GM18507 (cell line): ENCODE measurements at regions not wholly inside any gene's neighbourhood (a gene's known extent, or its start where the extent isn't known, plus 50 kb on each side); places are given as distances from the start of the nearest gene placed in this dataset.
"Not testable (repeated sequence)": the region's sequence is repeated elsewhere in the genome, so short reads cannot be mapped to it uniquely, and the experiment has no call there.

Source experiments
- DNase-seq: peaks from one replicate; pipeline ENCODE4 v3.0.0; 2011; ENCODE audit warnings: low read depth; ENCODE audit not compliant: insufficient read length; ENCODE audit errors: extremely low spot score
- FAIRE-seq: peaks from 2 replicates; lab custom pipeline; 2011; peaks lifted over from hg19 to GRCh38; lab: Jason Lieb, UNC

DNA sequence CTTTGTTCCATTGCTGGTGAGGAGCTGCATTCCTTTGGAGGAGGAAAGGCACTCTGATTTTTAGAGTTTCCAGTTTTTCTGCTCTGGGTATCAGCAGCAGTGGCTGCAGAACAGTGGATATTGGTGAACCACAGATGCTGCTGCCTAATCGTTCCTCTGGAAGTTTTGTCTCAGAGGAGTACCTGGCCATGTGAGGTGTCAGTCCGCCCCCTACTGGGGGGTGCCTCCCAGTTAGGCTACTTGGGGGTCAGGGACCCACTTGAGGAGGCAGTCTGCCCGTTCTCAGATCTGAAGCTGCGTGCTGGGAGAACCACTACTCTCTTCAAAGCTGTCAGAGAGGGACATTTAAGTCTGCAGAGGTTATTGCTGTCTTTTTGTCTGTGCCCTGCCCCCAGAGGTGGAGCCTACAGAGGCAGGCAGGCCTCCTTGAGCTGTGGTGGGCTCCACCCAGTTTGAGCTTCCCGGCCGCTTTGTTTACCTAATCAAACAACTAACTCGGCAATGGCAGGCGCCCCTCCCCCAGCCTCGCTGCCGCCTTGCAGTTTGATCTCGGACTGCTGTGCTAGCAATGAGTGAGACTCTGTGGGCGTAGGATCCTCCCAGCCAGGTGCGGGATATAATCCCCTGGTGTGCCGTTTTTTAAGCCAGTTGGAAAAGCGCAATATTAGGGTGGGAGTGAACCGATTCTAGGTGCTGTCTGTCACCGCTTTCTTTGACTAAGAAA, 467.3 kb upstream of the TBL1XR1 start:
- DNase-seq, FAIRE-seq: not testable (repeated sequence)

DNA sequence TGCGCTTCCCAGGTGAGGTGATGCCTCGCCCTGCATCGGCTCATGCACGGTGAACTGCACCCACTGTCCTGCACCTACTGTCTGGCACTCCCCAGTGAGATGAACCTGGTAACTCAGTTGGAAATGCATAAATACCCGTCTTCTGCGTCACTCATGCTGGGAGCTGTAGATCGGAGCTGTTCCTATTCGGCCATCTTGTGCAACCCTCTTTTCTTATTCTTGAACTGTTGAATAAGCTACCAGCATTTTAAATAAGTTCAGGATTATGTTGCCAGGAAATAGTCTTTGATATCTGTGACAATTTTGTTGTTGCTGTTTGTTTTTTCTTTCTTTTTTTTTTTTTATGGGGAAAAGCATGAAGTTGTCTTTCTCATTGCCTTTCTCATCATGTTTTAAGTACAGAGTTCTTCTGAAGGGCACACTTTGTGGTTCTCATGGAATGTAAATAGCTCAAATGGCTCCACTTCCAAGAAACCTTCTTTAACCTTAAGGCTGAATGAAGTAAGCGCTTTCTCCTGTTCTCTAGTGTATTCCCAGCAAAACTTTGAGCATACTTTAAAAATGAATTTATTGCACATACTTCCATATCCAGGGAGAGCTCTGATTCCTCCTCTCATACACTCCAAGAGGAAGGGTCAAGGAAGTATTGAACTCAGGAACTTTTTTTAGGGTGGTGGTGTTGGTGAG, 468.0 kb upstream of the TBL1XR1 start:
- no peak for DNase-seq
- FAIRE-seq, result no peak

DNA sequence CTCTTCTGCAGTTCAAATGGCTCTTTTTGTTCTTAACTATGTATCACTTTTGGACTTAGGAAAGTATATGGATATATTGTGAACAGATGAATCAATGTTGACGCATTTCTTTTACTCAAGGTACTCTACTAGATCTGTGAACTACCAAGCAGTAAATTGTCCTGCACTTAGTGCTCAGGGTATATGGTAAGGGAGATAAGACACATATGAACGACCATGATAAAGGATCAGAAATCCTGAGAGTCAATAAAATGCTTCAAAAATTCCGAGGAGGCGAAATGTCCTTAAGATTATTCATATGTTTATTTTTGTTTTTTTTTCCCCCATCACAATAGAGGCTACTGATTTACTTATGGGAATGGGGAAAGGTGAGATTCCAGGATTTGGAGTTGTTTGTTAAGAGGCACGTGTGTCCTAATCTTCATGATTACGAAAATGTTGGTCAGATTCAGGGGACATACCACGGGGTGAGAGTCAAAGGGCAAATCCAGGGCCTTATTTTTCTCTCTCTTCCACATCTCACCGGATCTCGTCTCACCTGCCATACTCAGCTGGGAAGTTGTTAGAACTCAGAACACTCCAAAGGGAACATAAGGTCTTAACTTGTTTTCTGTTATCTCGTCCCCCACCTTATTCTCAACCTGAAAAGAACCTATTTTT, 475.1 kb upstream of the TBL1XR1 start:
- DNase-seq (no peak), FAIRE-seq (no peak)

DNA sequence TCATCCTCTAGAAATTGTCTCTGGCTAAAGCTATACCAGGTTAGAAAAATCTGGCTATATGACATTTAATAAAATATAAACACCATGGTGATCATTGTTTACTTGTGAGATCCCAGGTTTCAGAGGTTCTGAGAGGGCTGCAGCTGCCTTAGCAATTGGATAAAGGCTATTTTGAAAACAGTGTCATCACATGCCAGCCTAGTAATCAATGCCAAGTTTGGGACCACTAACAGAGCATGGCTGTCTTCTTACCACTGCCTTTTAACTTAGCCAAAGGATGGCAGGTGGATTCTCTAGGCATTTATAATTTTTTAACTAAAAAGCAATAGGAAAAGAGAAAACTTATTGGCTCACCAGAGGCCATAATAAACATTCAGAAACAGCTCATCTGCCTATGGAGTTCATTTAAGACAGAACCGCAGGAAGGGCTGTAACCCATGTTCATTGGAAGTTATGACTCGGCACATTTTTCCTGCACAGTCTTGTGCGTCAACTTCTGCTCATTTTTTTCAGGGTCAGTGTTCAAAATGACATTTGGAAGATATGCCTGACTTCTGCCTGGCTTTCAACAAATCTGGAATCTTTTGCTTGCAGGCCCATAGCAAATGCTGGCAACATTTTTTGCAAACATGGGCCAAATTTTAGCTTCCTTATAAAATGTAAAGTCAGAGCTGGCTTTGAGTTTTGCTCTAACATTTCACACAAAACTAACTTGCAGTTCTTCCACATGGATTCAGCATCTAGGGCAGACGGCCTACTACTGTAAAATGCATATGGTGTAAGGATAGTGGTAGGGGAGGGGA, 476.0 kb upstream of the TBL1XR1 start:
- DNase-seq (no peak), FAIRE-seq (no peak)

DNA sequence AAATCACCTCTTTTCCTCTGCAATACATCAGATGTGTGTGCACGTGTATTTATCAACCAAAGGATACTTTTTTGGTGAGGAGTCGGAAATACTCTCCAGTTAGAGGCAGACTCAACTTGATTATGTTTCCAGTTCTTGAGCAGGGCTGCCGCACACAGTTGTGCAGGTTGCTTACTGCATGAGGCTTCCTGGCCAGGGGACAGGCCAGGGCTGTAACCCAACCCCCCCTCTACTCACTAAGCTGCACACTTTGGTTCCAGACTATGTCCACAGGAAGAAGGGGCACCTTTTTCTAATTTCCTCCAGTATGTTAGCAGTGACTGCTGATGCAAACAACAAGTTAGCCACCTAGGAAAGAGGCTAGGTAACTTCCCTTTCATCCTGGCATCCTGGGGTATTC, 476.9 kb upstream of the TBL1XR1 start:
- FAIRE-seq (no peak), DNase-seq (no peak)

DNA sequence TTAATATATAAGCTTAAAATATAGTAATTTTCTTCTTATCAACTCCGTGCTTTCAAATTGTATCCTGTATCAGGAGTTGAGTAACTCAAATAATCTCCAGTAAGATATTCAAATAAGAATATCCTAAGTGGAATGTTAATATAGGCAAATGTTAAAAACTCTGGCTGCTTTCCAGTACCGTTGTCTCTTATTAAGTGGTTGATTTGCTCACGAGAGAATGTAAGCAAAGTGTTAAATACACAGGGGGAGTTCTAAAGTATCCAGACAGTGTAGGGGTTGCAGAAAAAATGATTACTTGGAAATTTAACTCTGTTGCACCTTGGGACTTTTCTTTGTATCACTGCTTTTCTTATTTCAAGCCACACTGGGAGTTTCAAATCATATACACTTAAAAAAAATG, 478.9 kb upstream of the TBL1XR1 start:
- FAIRE-seq (no peak), DNase-seq (no peak)

DNA sequence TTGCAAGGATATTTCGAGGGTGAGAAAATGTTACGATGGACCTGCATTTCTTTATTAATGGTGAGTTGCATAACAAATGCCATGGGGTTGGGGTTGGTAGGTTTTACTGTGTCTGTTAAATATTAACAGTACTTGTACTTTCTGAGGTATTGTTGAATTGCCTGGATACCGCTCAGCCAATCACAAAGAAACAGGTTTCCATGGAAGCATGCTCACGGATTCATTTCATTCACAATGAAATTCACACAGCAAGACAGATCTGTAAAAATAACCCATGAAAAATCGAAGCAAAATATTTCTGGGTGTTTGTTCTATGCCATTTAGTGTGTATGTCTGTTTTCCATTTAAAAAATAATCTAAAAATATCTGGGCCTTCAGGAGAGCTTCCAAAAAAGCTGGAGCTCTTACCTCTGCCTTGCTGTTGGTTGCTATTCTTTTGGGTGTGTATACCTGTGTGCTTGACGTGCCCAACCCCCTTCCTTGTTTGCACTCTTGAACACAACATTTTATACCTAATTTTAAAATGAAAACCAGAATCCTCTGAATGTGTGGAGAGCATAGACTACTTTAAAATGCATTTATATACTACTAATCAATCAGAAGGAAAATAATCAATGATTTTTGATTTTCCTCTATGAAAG, 479.8 kb upstream of the TBL1XR1 start:
- FAIRE-seq (no peak), DNase-seq (no peak)

DNA sequence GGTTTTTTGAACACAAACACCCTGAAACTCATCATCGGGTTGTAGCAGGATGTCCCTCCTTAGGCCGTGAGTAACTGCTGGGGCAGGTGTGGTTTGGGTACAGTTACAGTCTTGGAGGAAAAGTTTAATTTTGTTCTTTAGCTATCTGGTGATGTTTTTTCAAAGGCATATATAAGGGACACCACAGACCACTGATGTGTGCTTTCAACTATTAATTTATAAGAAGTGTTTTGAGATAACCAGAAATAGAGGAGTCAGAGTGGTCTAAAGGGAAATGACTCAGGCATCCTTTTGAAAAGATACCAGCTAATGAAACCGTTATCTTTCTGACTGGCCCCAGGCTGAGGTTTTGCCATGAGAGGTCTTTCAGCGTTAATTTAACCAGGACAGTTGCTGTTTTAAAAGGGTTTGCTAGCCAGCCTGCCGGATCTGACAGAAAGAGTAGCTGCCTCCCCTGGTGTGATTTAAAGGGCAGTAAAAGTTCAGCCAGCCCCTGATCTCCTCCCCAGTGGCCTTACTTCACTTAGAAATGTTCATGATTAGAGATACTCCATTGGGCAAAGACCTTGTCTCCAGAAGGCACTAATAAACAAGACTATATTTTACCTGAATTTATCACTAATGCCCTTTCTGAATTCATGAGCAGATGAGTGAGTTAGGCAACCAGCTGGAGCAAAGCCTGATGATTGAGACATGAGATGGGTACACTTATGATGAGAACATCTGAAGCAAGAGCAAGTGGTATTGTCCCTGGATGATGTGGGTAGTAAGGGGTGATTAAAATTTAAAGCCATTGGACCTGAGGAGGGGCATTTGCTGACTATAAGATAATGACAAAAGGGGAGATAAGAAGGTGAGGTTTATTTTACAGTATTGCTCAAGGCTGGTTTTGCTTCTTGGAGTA, 482.5 kb upstream of the TBL1XR1 start:
- FAIRE-seq, result peak; percentile 31
- no peak for DNase-seq

DNA sequence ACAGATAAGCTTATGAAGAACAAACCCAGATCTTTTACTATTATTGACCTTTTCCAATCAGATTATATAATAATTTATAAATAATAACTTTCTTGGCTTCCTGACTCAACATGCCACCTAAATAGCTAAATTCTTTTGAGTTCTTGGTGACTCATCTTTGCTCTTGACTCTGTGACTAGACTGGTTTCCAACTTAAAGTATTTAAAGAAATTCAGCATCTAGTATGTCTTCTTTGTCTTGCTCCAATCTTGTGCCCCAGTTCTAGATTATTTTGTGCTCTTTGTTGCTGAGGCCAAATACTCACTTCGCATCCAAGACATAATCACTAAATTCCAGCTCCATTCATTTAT, 483.2 kb upstream of the TBL1XR1 start:
- no peak for DNase-seq
- FAIRE-seq, result no peak

DNA sequence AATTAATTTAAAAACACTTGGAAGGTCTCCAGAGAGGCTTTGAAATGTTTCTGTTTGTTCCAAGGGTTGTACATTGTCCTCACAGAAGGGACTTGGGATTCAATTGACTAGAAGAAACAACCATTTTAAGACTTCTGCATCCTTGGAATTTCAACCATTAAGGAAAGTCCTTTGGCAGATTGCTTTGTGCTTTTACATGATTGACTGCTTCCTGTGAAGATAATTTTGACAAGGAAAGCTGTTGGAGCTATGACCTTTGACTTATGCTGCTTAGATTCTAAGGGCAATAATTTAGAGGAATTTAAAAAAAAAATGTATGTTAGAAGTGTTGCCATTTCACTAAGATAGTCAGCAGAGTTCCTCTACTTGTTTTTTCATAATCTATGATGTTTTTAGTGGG, 483.9 kb upstream of the TBL1XR1 start:
- FAIRE-seq (no peak), DNase-seq (no peak)

DNA sequence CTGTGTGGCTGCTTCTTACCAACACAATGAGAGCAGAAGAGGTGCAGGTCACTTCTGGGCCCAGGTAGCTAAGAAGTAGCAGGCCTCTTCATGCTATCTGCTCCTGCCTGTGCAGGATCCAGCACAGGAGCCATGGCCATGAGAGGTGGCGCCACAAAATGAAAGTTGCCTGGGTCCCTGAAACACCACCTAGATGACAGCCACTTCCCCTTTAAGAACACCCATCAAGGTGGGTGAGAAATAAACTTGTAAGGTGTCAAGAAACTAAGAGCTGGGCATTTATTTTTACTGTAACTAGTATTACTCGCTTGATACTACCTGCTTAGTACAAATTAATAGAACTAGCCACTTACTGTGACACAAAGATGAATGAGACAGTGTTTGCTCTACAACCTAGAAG, 484.6 kb upstream of the TBL1XR1 start:
- DNase-seq, result no peak
- no peak for FAIRE-seq

DNA sequence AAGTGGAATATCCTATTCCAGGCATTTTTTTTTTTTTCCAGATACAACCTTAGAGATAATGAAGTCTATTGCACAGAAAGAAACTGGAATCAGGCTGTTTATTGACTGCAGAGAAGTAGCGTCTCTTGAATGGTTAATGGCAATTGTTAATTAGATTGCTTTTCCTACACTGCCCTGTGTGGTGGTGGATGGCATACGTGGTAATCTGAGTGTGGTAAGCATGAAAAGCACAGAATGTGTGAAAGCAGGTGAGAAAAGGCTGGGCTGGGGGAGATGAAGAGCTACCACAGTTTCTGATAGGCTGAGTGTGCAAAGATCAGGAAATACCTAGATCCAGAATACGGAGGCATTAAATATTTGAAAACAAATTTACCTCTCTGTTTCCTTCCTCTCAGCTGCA, 486.3 kb upstream of the TBL1XR1 start:
- DNase-seq (no peak), FAIRE-seq (no peak)

DNA sequence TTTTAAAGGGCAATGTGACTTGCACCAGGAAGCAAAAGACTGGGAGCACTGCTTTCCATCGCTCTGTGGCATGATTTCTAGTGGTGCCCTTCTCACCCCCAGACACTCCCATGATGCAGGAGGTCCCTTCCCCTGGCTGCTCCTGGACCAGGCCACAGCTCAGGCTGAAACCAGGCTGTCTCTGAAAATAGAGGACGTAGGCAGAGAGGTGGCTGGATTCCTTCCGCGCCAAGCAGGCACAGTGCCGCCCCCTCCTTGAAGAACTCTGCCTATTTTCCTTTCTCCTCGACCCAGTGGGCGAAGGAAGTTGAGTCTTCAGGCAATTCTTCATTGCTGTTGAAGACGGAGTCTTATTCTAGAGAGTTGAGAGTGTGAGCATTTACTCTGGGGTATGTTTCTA, 489.4 kb upstream of the TBL1XR1 start:
- DNase-seq (no peak), FAIRE-seq (no peak)

DNA sequence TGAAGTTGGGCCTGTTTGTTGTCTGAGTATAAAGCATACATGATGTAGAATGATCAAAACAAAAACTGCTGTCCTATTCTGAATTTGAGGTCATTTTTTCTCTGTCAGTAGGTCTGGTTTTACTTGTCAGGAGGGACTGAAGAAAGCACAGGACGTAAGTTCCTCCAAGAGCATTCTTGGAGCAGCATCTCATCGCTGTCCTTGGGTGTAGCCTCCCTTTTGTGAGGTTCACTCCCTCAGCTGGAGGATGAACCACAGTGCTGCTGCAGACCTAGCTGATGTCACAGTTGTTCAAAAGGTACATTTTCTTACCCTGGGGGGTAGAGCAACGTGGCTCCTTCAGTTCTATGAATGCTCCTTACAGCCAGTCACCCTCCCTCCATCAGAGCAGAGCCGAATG, 490.0 kb upstream of the TBL1XR1 start:
- DNase-seq (no peak), FAIRE-seq (no peak)

DNA sequence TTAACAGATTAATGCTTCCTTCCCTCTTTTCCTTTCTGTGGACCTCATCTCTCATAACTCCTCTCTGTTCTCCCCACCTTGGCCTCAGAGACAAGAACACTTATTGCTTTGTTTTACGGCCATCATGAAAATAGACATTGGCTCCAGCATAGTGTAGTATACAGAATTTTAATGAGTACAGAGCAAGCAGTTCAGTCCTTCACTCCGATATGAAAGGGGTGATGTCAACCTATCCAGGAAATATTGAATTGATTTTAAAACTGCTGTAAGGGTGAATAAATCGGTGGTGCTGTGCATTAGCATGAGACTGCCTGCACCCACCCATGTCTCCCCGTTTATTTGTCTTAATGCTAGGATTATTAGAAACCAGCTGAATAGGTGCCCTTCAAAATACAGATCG, 490.9 kb upstream of the TBL1XR1 start:
- no peak for DNase-seq
- FAIRE-seq, result no peak

DNA sequence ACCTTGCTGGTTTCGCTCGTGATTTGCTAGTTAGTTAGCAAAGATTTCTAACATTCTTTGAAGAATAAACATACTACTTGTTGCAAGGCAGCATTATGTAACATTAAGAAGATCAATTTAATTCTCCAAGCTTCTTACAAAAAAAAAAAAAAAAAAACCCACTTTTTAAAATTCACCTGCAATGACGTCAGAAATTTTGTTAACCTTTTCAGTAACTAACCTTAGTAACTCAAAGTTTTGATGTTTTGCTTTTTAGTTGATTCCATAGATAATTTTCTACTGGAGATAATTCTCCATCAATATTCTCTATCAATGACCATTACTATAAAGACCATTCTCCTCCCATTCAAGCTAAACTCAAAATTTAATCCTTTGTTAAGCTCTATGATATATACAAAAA, 491.8 kb upstream of the TBL1XR1 start:
- no peak for FAIRE-seq
- DNase-seq, result no peak

DNA sequence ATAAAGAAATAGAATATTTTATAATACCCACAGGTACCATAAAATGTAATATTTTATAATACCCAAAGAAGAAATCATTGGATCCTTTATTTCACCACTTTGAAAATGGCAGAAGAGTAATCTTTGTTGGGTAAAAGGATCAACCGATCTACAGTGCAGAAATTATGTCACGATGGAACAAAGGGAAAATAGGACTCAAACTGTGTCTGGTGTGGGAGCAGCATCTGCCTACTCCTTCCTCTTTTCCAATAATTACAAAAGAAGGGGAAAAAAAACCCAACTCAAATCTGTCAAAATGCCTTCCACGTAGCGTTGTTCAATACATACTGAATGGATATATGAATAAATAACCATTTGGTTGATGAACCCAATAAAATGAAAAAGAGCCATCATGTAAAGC, 492.6 kb upstream of the TBL1XR1 start:
- FAIRE-seq (no peak), DNase-seq (no peak)

DNA sequence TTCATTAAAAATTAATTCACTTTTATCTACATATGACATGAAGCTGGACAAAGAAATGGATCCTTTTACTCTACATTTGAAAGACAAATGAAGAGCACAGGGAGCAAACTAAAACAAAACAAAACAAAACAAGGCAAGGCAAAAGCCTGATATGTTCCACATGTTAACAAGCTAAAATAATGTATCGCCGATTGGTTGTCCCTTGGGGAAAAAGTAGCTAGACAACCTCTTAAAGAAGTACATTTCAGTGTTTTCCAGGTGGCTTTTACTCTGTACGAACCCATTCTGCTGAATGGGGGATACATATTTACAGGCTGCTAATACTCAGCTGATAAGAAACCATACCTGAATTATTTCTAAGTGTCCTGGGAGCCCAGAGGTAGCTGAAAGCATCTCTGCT, 493.0 kb upstream of the TBL1XR1 start:
- DNase-seq, result no peak
- no peak for FAIRE-seq
